A673 (cell line): ENCODE measurements at regions not wholly inside any gene's neighbourhood (a gene's known extent, or its start where the extent isn't known, plus 50 kb on each side); places are given as distances from the start of the nearest gene placed in this dataset.
"Not testable (repeated sequence)": the region's sequence is repeated elsewhere in the genome, so short reads cannot be mapped to it uniquely, and the experiment has no call there.

ENCODE experiments used
- CTCF ChIP-seq: fragments of 300-800, 200-600 bp; sonication (generic); conservative IDR thresholded peaks from 2 replicates; pipeline ENCODE4 v1.5.1; 2017; ENCODE audit warnings: low read depth, mild to moderate bottlenecking, antibody characterized with exemption, low read length, moderate library complexity, mixed read lengths
- EZH2 ChIP-seq: fragments of 200-600 bp; sonication (generic); IDR thresholded peaks from 2 replicates; pipeline ENCODE4 v1.6.1; 2017; ENCODE audit warnings: borderline replicate concordance, low read depth, mild to moderate bottlenecking, mixed read lengths, antibody characterized with exemption, low read length; ENCODE audit not compliant: poor library complexity, severe bottlenecking

DNA sequence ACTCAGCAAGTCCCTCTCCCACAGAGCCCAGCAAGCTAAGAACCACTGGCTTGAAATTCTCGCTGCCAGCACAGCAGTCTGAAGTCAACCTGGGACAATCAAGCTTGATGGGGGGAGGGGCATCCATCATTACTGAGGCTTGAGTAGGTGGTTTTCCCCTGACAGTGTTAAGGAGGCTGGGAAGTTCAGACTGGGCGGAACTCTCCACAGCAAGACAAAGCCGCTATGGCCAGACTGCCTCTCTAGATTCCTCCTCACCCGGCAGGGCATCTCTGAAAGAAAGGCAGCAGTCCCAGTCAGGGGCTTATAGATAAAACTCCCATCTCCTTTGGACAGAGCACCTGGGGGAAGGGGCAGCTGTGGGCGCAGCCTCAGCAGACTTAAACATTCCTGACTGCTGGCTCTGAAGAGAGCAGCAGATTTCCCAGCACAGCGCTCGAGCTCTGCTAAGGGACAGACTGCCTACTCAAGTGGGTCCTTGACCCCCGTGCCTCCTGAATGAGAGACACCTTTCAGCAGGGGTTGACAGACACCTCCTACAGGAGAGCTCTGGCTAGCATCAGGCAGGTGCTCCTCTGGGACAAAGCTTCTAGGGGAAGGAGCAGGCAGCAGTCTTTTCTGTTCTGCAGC is 188.4 kb downstream of the PCTP start:
- TF ChIP-seq CTCF, EZH2: not testable (repeated sequence)
